Esophagus squamous epithelium (tissue), 5 donors: ENCODE measurements at regions not wholly inside any gene's neighbourhood (a gene's known extent, or its start where the extent isn't known, plus 50 kb on each side); places are given as distances from the start of the nearest gene placed in this dataset.

Experiments used
- DNase-seq: peaks from one replicate; lab custom pipeline; 2025; lab: John Stamatoyannopoulos, UW
- H3K27ac ChIP-seq, 4 donors: fragments of 200-600 bp; sonication (generic); one replicate each; pipeline ENCODE4 v1.5.1; 2016 to 2019; ENCODE audit warnings: mild to moderate bottlenecking in 1 of 4
- H3K27me3 ChIP-seq, 4 donors: fragments of 200-600 bp; sonication (generic); 1 replicate in 3 of 4; 2 replicates in 1 of 4; pipeline versions ENCODE4 v1.5.1 to v1.6.0; 2017 to 2021; ENCODE audit warnings: antibody characterized with exemption in 1 of 4
- H3K36me3 ChIP-seq, 3 donors: fragments of 200-600 bp; sonication (generic); one replicate each; pipeline ENCODE4 v1.5.1; 2016 to 2019
- H3K4me1 ChIP-seq, 3 donors: fragments of 200-600 bp; sonication (generic); one replicate each; pipeline ENCODE4 v1.5.1; 2017 to 2019
- H3K4me3 ChIP-seq, 4 donors: fragments of 200-600 bp; sonication (generic); 1 replicate in 3 of 4; 2 replicates in 1 of 4; pipeline ENCODE4 v1.5.1; 2016 to 2019; ENCODE audit warnings: mild to moderate bottlenecking in 2 of 4, moderate library complexity in 1 of 4
- H3K9me3 ChIP-seq, 3 donors: fragments of 200-600 bp; sonication (generic); one replicate each; pipeline ENCODE4 v1.5.1; 2016 to 2019
- CTCF ChIP-seq, 6 experiments: fragments of 450-650 bp in 4 of 6; fragments of 200-600 bp in 2 of 6; sonication (generic) in 2 of 6; IDR thresholded peaks; one replicate each; pipeline ENCODE4 v1.5.1; 2016 to 2019; ENCODE audit warnings: antibody characterized with exemption in 6 of 6, mild to moderate bottlenecking in 4 of 6, moderate library complexity in 4 of 6
- POLR2A ChIP-seq, 4 donors: fragments of 450-650 bp; IDR thresholded peaks; one replicate each; pipeline ENCODE4 v1.6.1; 2017; ENCODE audit warnings: antibody characterized with exemption in 4 of 4, mild to moderate bottlenecking in 4 of 4, moderate library complexity in 3 of 4
- WGBS, 2 donors: methylation state at CpG; one replicate each; pipeline ENCODE4 v1.1.5; 2018; 5-methylcytosine and 5-hydroxymethylcytosine counted together
- intact Hi-C: fragments of 100-400 bp; cut with DNase I; formaldehyde crosslinking; loops from one replicate; pipeline ENCODE4 v1.15.0; 2022
- donor health status: DM: yes; HTN: yes; CAD: no.

- intact Hi-C loops: no loop called here
- no peaks in the 10 kb centered on the region for H3K9me3 ChIP-seq
- no peak overlapping the region for H3K4me3 ChIP-seq
- peaks cover 0 to 17% (median 8%) of the 10 kb centered on the region in 3 donors for H3K4me1 ChIP-seq
- 36 to 67% methylated on average over 1 of the region's 1 CpG for WGBS, 2 donors
- H3K36me3 ChIP-seq: no peaks in the 10 kb centered on the region
- H3K27ac ChIP-seq: no peak overlapping the region
- TF ChIP-seq CTCF (IDR thresholded peaks at IDR 0.05): no peak
- TF ChIP-seq POLR2A (IDR thresholded peaks at IDR 0.05): no peak
- no peak for DNase-seq
- H3K27me3 ChIP-seq: peaks cover 0 to 22% (median 0%) of the 10 kb centered on the region in 4 donors
These were observed 153.6 kb downstream of the HS3ST2 start for GRCh38 chr16:22967521-22968095.
